OCI-LY7 (cell line): ENCODE measurements at regions not wholly inside any gene's neighbourhood (a gene's known extent, or its start where the extent isn't known, plus 50 kb on each side); places are given as distances from the start of the nearest gene placed in this dataset.

Source experiments
- BruUV-seq: library from RNA; stranded (reverse); fragments of 400-500 nt; replicated peaks from 2 replicates; lab custom pipeline; 2021; lab: Mats Ljungman, UMichigan
- CTCF ChIA-PET: fragments of 300-600 bp; sonication (Branson Sonifier 250); formaldehyde crosslinking; loops from one replicate; lab custom pipeline; 2022; ENCODE audit warnings: antibody characterized with exemption; ENCODE audit not compliant: unreplicated experiment; lab: Charles Lee
- POLR2A ChIA-PET: fragments of 300-600 bp; sonication (Branson Sonifier 250); formaldehyde crosslinking; loops from one replicate; lab custom pipeline; 2022; ENCODE audit warnings: antibody characterized with exemption; lab: Charles Lee
- DNase-seq: peaks from one replicate; pipeline ENCODE4 v3.0.0-alpha.2; 2015; ENCODE audit warnings: low spot score
- H2AFZ ChIP-seq: fragments of 200-600 bp; sonication (generic), shearing (Covaris generic); 2 replicates; pipeline ENCODE4 v1.6.1; 2014; ENCODE audit warnings: mild to moderate bottlenecking, antibody characterized with exemption, low read length, moderate library complexity
- H3K27ac ChIP-seq: fragments of 200-600 bp; sonication (generic); 2 replicates; pipeline ENCODE4 v1.5.1; 2014; ENCODE audit warnings: mixed run types, low read depth, mild to moderate bottlenecking, moderate library complexity, low read length, inconsistent platforms; ENCODE audit not compliant: poor library complexity, severe bottlenecking
- H3K36me3 ChIP-seq: fragments of 200-600 bp; sonication (generic); 2 replicates; pipeline ENCODE4 v1.6.1; 2014; ENCODE audit warnings: mild to moderate bottlenecking, antibody characterized with exemption, low read length, moderate library complexity, mixed read lengths; ENCODE audit not compliant: insufficient read depth
- H3K4me1 ChIP-seq: fragments of 200-600 bp; sonication (generic); 2 replicates; pipeline ENCODE4 v1.5.1; 2014; ENCODE audit warnings: mild to moderate bottlenecking, low read length; ENCODE audit not compliant: insufficient read depth, poor library complexity, severe bottlenecking
- H3K4me2 ChIP-seq: fragments of 200-600 bp; sonication (generic); 2 replicates; pipeline ENCODE4 v1.6.1; 2014; ENCODE audit warnings: mild to moderate bottlenecking, low read length
- H3K4me3 ChIP-seq: fragments of 200-600 bp; sonication (generic); 2 replicates; pipeline ENCODE4 v1.5.1; 2014; ENCODE audit warnings: mild to moderate bottlenecking, low read depth, low read length; ENCODE audit not compliant: poor library complexity, severe bottlenecking
- H3K79me2 ChIP-seq: fragments of 200-600 bp; sonication (generic); 2 replicates; pipeline ENCODE4 v1.6.1; 2016; ENCODE audit warnings: low read depth, mild to moderate bottlenecking, low read length, moderate library complexity, mixed read lengths; ENCODE audit not compliant: insufficient read depth
- H3K9me2 ChIP-seq: fragments of 200-600 bp; sonication (generic); 2 replicates; pipeline ENCODE4 v1.6.1; 2016; ENCODE audit warnings: mild to moderate bottlenecking, low read length, mixed read lengths; ENCODE audit not compliant: insufficient read depth
- H3K9me3 ChIP-seq: fragments of 200-600 bp; sonication (generic); 2 replicates; pipeline ENCODE4 v1.6.1; 2014; ENCODE audit warnings: mild to moderate bottlenecking, mixed run types, low read length, mixed read lengths
- H4K20me1 ChIP-seq: fragments of 200-600 bp; sonication (generic); 2 replicates; pipeline ENCODE4 v1.6.1; 2014; ENCODE audit warnings: mild to moderate bottlenecking, antibody characterized with exemption, low read length, moderate library complexity, mixed read lengths; ENCODE audit not compliant: insufficient read depth
- EZH2phosphoT487 ChIP-seq: fragments of 200-600 bp; sonication (generic); IDR thresholded peaks from 2 replicates; pipeline ENCODE4 v1.6.1; 2018; ENCODE audit warnings: low read depth, borderline replicate concordance, mild to moderate bottlenecking, mixed run types, antibody characterized with exemption, low read length, moderate library complexity, mixed read lengths
- intact Hi-C: fragments of 100-400 bp; cut with micrococcal nuclease; formaldehyde crosslinking; loops from one replicate; pipeline ENCODE4 v1.10.0; 2022; ENCODE audit not compliant: unreplicated experiment
- TF ChIP-seq, protein P1 (sequence below): fragments of 200-600 bp; sonication (generic); conservative IDR thresholded peaks from 2 replicates; pipeline ENCODE4 v1.5.1; 2014; ENCODE audit warnings: mild to moderate bottlenecking, antibody characterized with exemption, low read length, moderate library complexity, mixed read lengths

DNA sequence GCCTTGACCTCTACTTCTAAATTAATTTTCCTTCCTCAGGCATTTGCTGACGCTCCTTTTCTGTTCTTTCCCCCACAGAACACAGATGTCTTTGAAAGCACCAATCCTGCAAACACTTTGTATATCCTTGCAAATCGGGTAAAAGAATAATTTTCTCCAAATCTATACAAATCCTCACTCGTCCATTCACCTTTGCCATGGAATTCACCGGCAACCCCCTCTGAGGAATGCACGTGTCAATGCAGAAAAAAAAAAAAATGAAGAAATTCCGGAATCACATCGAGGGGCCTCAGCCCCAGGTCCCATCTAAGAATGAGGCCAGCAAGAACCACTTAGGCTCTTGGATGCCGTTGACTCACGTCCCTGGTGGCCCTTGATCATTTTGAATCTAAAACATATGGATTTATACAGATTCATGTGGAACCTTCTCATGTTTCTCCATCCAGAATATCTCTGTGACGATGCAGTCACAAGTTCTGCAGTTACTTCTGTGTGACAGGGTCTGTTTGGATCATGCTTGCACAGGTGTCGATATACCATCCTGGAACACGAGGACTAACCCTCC, 136.9 kb downstream of the RBFOX3 start:
- CTCF ChIA-PET, result no interaction called here
- Histone ChIP-seq H3K27ac (no peak overlapping the region), H3K79me2 (no peaks in the 10 kb centered on the region), H3K4me2 (no peak overlapping the region), H3K36me3 (no peaks in the 10 kb centered on the region), H4K20me1 (no peaks in the 10 kb centered on the region), H3K4me3 (no peak overlapping the region), H3K4me1 (no peaks in the 10 kb centered on the region), H3K9me3 (no peaks in the 10 kb centered on the region), H3K9me2 (no peaks in the 10 kb centered on the region), H2AFZ (no peak overlapping the region)
- intact Hi-C loops, result no loop called here
- POLR2A ChIA-PET, result interaction anchor here (0.7 kb wide), 1 partner anchor 43 kb away, joined by 4 read pairs; no protein-coding TSS in a partner anchor
- no peak for DNase-seq
- no TSS peak for BruUV-seq
- TF ChIP-seq, protein P1, sequence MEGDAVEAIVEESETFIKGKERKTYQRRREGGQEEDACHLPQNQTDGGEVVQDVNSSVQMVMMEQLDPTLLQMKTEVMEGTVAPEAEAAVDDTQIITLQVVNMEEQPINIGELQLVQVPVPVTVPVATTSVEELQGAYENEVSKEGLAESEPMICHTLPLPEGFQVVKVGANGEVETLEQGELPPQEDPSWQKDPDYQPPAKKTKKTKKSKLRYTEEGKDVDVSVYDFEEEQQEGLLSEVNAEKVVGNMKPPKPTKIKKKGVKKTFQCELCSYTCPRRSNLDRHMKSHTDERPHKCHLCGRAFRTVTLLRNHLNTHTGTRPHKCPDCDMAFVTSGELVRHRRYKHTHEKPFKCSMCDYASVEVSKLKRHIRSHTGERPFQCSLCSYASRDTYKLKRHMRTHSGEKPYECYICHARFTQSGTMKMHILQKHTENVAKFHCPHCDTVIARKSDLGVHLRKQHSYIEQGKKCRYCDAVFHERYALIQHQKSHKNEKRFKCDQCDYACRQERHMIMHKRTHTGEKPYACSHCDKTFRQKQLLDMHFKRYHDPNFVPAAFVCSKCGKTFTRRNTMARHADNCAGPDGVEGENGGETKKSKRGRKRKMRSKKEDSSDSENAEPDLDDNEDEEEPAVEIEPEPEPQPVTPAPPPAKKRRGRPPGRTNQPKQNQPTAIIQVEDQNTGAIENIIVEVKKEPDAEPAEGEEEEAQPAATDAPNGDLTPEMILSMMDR, result no peak
- no peak for TF ChIP-seq EZH2phosphoT487

DNA sequence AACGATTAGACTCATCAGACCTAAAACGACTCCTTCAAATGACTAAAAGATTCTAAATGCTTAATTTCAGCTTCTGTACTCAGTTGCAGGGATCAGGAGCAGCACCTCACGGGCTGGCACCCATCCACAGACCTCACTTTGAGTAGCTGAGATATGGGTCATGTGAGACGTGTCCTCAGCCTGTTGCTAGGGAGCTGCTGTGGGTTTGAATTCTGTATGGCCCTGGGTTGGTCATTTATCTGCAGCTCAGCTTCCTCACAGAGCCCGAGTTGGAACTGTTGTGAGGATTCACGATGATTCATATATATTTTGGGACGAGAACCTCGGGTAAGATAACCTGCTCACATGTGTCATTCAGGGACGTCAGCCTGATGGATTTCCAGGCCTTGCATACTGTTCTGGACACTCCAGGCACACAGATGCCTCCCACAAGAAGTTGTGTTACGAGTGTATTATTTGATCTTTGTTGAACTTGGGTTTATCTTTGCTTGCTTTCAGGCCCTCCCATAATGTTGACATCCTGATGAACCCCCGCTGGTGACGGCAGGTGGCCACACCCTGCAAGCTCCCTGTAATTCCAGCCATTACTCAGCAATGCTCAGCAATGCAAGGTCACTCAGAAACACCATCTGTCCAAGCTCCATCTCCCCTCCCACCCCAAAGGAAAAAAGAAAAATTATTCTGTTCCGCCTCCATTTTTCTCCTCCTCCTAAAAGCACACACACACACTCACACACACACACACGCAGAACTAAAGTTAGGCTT, 137.6 kb downstream of the RBFOX3 start:
- no peaks in the 10 kb centered on the region for H3K9me2 ChIP-seq
- no peak overlapping the region for H3K4me3 ChIP-seq
- intact Hi-C loops, result no loop called here
- TF ChIP-seq, protein P1, result no peak
- TF ChIP-seq EZH2phosphoT487, result no peak
- H3K9me3 ChIP-seq, result no peaks in the 10 kb centered on the region
- H3K4me2 ChIP-seq, result no peak overlapping the region
- no peaks in the 10 kb centered on the region for H3K36me3 ChIP-seq
- ChIA-PET CTCF (no interaction called here), POLR2A (interaction anchor here (0.7 kb wide), 1 partner anchor 43 kb away, joined by 4 read pairs; no protein-coding TSS in a partner anchor)
- no peaks in the 10 kb centered on the region for H3K4me1 ChIP-seq
- no peak overlapping the region for H2AFZ ChIP-seq
- no TSS peak for BruUV-seq
- no peak overlapping the region for H3K27ac ChIP-seq
- H4K20me1 ChIP-seq, result no peaks in the 10 kb centered on the region
- H3K79me2 ChIP-seq, result no peaks in the 10 kb centered on the region
- DNase-seq, result no peak

DNA sequence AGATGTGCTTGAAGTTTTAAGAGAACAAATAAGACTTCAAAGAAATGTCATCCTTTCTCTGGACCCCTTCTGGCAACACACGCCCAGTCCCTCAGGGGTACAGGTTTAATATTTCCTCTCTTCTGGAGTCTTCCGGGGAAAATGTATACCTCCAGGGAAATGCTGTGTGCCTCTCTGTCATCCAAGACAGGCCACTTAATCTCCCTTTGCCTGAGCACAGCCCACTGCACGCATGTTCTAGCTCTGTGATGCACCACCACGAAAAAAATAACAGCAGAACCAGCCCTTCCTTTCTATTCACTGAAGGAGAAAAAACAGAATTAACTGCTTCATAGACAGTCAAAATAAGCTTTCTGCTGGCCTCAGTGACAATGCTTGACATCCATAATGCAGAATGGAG, 140.1 kb downstream of the RBFOX3 start:
- Histone ChIP-seq H3K36me3 (no peaks in the 10 kb centered on the region), H3K9me2 (no peaks in the 10 kb centered on the region), H3K4me2 (no peak overlapping the region), H3K4me1 (no peaks in the 10 kb centered on the region), H2AFZ (no peak overlapping the region), H3K9me3 (no peaks in the 10 kb centered on the region), H4K20me1 (no peaks in the 10 kb centered on the region), H3K4me3 (no peak overlapping the region), H3K79me2 (no peaks in the 10 kb centered on the region), H3K27ac (no peak overlapping the region)
- DNase-seq, result no peak
- POLR2A ChIA-PET, result no interaction called here
- intact Hi-C loops, result no loop called here
- CTCF ChIA-PET, result no interaction called here
- TF ChIP-seq EZH2phosphoT487, result no peak
- TF ChIP-seq, protein P1, result no peak
- no TSS peak for BruUV-seq
